RCC 7860 (cell line): ENCODE measurements at regions not wholly inside any gene's neighbourhood (a gene's known extent, or its start where the extent isn't known, plus 50 kb on each side); places are given as distances from the start of the nearest gene placed in this dataset.
A peak's percentile ranks its signal among the peaks of the same experiment; 100 is the strongest.

ENCODE experiments used
- DNase-seq: peaks from one replicate; pipeline ENCODE4 v3.0.0-alpha.2; 2015; ENCODE audit warnings: low spot score
- FAIRE-seq: peaks from 2 replicates; lab custom pipeline; 2012; peaks lifted over from hg19 to GRCh38; lab: Jason Lieb, UNC

DNA sequence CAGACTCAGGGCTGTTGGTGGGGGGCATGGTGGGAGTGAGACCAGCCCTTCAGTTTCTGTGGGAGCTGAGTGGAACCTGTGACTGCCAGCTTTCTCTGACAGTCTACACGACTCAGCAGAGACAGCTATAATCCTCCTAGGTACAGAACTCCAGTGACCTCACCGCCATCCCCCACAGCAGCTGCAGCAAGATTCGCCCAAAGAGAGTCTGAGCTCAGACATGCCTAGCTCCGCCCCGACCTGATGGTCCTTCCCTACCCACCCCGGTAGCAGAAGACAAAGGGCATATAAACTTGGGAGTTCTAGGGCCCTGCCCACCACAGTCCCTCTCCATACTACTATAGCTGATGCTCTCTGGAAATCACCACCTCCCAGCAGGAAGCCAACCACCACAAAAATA, 500.1 kb downstream of the ETV1 start:
- DNase-seq (no peak), FAIRE-seq (no peak)

DNA sequence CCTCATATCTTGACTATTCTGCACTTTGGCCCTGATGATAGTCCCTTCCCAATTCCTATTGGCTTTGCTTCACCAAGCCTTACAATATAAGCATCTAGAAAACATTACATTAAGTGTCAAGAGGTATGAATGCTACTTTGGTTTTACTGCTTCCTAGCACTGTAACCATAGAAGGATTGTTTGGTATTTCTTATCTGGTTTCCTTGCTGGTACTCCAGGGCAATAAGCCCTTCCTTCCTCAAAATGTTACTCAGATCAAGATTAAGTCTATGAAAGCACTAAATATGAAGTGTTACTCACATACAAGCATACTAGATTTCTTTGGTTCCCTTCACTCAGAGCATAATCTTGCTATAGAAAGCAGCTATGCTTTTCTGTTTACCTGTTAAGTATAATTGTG, 492.5 kb downstream of the ETV1 start:
- no peak for FAIRE-seq
- DNase-seq: no peak

DNA sequence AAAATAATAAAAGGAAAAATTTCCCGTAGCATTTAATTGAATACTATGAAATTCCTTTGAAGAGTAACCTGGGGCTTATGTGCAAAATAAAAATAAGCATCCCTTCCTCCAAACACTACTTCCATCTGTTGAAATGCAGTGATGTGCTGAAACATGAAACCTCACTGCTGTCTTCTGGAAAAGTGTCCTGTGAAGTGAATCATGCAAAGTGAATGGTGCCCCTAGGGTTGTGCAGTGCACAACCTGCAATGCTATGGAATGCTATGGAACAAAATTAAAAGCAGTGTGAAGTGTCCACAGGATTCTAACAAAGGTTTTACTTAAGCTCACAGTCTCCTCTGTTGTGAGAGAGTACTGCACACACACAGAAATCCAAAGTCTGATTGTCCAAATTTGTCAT, 480.9 kb downstream of the ETV1 start:
- FAIRE-seq (no peak), DNase-seq (no peak)

GRCh38 chr7:13518738-13519137, 470.7 kb downstream of the ETV1 start:
- DNase-seq (no peak), FAIRE-seq (no peak)

DNA sequence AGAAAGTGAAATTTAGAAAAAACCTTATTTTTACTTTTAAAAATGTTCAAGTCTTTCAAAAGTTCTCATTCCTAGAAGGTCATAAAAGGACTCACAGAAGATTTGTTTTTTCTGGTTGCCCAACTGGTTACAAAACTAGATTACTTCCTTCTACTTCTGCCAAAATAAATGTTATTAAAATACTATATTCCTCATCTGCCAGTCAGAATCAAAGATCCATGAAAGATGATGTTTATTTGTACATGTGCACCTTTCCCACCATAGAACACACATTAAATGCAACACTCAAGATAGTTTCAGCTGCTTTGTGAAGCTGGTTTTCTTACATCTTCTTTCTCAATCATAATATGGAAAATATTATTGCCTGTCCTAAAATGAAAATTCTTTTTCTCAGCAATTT, 465.4 kb downstream of the ETV1 start:
- no peak for FAIRE-seq
- no peak for DNase-seq

DNA sequence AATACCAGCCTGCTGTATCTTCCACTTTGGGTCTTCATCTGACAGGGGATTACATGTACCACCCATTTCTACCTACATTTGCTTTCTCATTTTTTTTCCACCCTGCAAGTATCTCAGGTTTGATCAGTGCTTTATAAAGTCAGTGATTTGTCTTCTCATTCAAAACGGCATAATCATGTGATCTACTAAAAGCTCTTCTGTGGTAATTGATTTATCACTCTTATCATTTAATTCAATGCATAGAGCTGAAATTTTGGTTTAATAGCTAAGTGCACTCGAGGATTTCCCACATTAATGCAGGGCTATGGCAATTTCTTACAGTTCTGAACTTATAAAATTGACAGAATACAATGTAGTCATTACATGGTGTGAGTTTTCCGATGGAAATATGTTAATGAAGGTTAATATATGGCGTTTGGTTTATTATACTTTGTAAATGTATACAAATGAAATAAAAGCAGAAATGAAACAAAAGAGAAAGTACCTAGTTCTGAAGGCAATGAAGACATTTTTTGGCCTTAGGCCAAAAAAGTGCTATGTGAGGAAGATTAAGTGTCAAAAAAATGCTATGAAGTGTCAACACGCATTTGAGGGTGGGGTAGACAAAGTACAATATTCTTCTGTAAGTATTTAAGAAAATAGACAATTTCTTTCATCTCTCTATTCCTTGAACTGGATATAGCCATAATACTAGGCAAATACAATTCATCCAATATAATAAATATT, 457.3 kb downstream of the ETV1 start:
- no peak for FAIRE-seq
- DNase-seq: no peak

DNA sequence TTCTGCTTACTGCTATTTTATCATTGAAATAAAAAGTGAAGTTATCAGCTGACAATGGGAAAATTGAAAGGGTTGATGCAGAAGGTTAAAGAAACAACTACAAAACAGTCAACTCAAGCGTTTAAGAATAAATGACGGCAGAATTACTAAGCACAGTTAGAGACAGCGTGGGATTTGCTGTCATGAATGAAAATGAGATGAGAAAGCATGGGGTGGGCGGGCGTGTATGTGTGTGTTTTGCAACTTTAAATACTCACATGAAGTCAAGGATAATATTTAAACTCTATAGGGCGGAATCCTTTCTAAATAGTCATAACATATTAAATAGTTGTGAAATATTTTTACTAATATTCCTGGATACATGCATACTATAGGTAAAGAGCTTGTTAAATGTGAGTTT, 450.8 kb downstream of the ETV1 start:
- DNase-seq: no peak
- no peak for FAIRE-seq

DNA sequence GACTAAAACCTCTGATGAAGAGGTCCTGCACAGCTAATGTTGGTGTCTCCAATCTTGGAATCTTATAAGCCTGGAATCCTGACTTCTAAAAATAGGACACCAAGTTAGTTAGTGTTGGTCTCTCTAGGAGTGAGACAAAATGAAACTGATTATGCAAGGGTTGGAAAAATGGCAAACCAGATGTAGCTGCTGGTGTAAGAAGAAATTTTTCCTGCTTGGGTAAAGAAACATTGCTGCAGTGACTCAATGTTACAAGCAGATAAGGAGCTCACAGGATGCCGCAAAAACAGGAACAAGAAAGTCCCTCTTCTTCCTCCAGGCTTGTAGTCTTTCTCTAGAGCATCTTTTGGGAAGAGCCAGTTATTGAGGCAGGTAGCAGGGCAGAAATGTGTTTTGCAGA, 449.0 kb downstream of the ETV1 start:
- DNase-seq: no peak
- FAIRE-seq: no peak

- DNase-seq: no peak
Measured at GRCh38 chr7:13541326-13541725, 448.1 kb downstream of the ETV1 start.

GRCh38 chr7:13542451-13542850, 447.0 kb downstream of the ETV1 start:
- FAIRE-seq (no peak), DNase-seq (no peak)

More at GRCh38 chr7:13541326-13541725, 448.1 kb downstream of the ETV1 start:
- no peak for FAIRE-seq

- DNase-seq: no peak
- no peak for FAIRE-seq
Measured at GRCh38 chr7:13551503-13551902, 438.0 kb downstream of the ETV1 start.

- no peak for DNase-seq
- FAIRE-seq: no peak
Measured at GRCh38 chr7:13560441-13560840, 429.0 kb downstream of the ETV1 start.

DNA sequence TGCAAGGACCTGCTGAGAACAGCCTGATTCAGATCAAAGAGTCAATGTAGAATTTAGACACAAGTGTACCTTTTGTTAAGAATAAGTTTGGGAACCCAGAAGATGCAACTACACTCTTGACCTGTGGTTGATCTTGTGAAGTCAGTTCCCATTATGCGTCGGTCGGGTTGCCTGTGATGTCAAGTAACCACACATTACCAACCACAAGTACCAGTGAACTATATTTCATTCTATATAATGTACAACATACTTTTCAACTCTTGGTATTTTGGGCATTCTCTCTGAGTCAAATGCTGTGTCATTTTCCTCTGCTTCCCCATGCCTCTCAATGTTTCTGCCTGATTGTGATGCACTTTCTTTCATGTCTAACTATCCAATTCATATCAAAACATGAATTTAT, 426.2 kb downstream of the ETV1 start:
- FAIRE-seq: no peak
- DNase-seq: no peak

- FAIRE-seq: no peak
- no peak for DNase-seq
Measured at GRCh38 chr7:13563680-13564079, 425.8 kb downstream of the ETV1 start.

DNA sequence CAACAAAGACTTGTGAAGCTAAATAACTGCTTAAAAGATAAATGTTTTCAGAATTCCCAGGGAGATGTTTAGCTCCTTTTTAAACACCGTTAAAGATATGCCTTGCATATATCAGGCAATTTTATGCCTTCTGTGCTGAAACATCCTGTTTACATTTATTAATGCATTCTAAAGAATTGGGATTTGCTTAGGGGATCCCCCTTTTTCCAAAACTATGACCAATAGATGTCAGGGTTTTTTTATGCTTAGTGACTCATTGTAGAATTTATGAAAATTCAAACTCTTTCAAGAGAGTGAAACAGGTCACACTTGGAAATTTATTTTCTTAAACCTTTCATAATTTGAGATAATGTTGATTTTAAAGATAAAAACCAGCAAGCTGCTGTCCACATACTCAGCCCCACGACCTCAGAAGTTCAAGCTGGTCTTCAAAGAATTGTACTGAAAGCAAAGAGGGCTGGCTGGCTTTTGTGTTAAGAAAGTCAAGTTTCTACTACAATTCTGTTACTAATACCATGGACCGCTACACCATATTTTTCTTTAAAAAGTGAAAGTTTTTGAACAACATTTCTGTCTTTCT, 411.8 kb downstream of the ETV1 start:
- FAIRE-seq: no peak
- DNase-seq: no peak

- no peak for DNase-seq
- no peak for FAIRE-seq
Measured at GRCh38 chr7:13578294-13578693, 411.2 kb downstream of the ETV1 start.

DNA sequence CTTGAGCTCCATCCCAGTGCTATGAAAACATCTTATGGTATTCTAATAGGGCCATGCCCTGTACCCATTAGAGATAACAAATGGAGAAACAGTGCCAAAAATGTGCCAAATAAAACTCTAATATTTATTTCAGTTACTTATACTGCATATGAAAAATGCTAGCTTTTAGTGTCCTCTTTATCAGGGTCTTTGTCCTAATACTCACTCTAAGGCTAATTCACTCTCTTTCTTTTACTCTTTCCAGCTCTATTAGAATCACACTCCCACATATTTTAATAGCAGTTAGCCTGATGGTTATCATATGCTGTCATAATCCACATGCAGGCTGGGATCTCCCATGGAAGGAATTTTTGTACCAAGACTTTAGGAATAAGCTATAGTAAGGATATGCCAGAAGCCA, 408.4 kb downstream of the ETV1 start:
- FAIRE-seq (no peak), DNase-seq (no peak)

DNA sequence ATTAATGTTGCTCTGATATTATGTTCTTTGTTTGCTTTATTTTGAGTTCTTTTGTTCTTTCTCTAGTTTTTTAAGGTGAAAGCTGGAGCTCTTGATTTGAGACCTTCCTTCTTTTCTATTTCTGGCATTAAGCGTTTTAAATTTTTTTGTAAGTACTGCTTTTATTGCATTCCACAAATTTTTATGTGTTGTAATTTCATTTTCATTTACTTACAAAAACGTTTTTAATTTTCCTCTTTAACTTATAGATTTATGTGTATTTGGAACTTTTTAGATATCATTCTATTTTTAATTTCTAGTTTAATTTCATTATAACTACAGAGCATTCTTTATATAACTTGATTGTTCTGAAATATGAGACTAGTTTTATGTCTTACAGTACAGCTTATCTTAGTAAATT, 395.6 kb downstream of the ETV1 start:
- FAIRE-seq: no peak
- DNase-seq: no peak

DNA sequence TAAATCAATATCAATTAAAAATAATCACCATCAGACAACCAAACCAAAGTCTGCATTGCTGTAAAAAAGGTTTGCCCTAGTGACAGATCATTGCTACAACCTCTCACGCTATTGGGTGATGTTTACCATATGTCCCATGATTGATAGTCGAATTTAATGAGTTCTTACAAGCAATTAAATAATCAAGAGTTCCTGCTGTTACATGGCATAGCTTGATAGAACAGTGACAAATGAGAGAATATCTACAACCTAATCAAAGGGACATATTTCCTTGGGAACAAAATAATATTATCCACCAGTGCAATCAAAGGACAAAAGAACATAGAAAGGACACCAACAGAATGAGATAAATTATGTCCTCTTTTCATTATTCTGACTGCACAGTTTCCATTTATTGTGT, 387.4 kb downstream of the ETV1 start:
- FAIRE-seq (no peak), DNase-seq (no peak)

DNA sequence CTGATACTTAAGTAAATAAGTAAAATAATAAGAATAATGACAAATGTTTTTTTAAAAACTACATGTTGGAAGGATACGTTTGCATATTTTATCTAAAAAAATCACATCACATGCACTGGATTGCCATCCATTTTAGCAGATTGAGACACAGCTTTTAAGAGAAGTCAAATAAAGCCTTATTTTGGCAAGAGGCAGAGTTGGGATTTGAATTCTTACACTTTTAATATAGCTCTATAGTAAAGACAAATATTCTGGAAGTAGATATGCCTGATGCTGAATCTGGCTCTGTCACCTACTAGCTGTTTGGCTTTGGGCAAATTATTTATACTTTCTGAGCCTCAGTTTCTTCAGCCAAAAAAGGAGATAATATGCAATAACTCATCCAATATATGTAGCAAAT, 386.4 kb downstream of the ETV1 start:
- DNase-seq (no peak), FAIRE-seq (no peak)

DNA sequence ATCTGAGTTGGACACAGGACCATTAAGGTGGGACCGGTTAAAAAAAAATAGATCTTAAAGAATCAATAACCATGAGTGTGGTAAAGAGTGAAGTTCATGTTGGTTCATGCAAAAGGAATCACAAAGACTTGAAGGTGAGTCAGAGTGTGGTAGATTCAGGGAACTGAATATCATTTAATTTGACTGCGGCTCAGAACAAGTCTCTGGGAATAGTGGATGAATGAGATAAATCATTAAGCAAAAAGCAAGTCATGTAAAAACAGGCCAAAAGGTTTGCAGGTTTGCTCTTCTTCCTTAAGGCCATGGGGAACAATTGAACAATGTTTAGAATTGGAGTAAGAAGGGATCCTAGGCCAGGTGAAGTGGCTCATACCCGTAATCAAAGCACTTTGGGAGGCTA, 385.8 kb downstream of the ETV1 start:
- FAIRE-seq (peak; percentile 93), DNase-seq (peak; percentile 62)

DNA sequence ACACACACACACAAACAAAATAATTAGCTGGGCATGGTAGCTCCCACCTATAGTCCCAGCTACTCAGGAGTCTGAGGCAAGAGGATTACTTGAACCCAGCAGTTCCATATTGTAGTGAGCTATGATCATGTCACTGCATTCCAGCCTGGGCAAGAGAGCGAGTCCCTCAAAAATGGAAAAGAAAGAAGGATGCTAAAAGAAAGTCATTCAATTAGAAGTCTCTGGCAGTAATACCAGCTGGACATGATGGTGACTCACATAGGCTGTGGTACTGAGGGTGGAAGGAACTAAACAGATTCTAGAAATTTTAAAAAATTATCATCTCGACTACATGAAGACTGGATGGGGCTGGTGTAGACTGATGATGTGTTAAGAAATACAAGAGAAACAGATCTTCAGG, 385.3 kb downstream of the ETV1 start:
- FAIRE-seq (no peak), DNase-seq (no peak)

- DNase-seq: no peak
- FAIRE-seq: no peak
Measured at GRCh38 chr7:13610372-13610771, 379.1 kb downstream of the ETV1 start.
